Testis (tissue), 2 donors: ENCODE measurements at regions not wholly inside any gene's neighbourhood (a gene's known extent, or its start where the extent isn't known, plus 50 kb on each side); places are given as distances from the start of the nearest gene placed in this dataset.

Experiments used
- CTCF ChIP-seq, 3 experiments: fragments of 450-650 bp in 2 of 3; fragments of 200-600 bp in 1 of 3; sonication (generic) in 1 of 3; IDR thresholded peaks; one replicate each; pipeline ENCODE4 v1.5.1; 2016 to 2019; ENCODE audit warnings: antibody characterized with exemption in 3 of 3, mild to moderate bottlenecking in 2 of 3, moderate library complexity in 1 of 3
- POLR2A ChIP-seq: fragments of 450-650 bp; IDR thresholded peaks from one replicate; pipeline ENCODE4 v1.6.1; 2017; ENCODE audit warnings: antibody characterized with exemption, mild to moderate bottlenecking, moderate library complexity

- TF ChIP-seq CTCF (IDR thresholded peaks at IDR 0.05) (no peak), POLR2A (no peak)
These were observed 1899.9 kb downstream of the MAT2B start for GRCh38 chr5:165405340-165405739.
